NT2/D1 (cell line): ENCODE measurements at regions not wholly inside any gene's neighbourhood (a gene's known extent, or its start where the extent isn't known, plus 50 kb on each side); places are given as distances from the start of the nearest gene placed in this dataset.

Experiments
- SUZ12 ChIP-seq: IDR thresholded peaks from 2 replicates; pipeline ENCODE4 v1.6.1; 2011; ENCODE audit not compliant: insufficient read length, insufficient read depth; ENCODE audit errors: extremely low read depth
- YY1 ChIP-seq: IDR thresholded peaks from 2 replicates; pipeline ENCODE4 v1.6.1; 2011; ENCODE audit not compliant: insufficient read length, insufficient read depth
- ZNF274 ChIP-seq: IDR thresholded peaks from 2 replicates; pipeline ENCODE4 v1.6.1; 2011; ENCODE audit warnings: mild to moderate bottlenecking, low read depth, low read length

- TF ChIP-seq YY1, result no peak
- TF ChIP-seq ZNF274, result no peak
- TF ChIP-seq SUZ12, result peak; percentile 97
Observed at GRCh38 chr3:44021651-44022594, 219.8 kb upstream of the TOPAZ1 start.
